T-helper 17 cell (primary cell): ENCODE measurements at regions not wholly inside any gene's neighbourhood (a gene's known extent, or its start where the extent isn't known, plus 50 kb on each side); places are given as distances from the start of the nearest gene placed in this dataset.
"Not testable (repeated sequence)": the region's sequence is repeated elsewhere in the genome, so short reads cannot be mapped to it uniquely, and the experiment has no call there.

ENCODE experiments used
- ATAC-seq: fragments of 150-1000 bp; cut with Tn5 transposase; 2 replicates; pipeline ENCODE4 v1.10.0; 2021; ENCODE audit warnings: mild to moderate bottlenecking, moderate library complexity
- DNase-seq, 3 donors: peaks; one replicate each; pipeline versions ENCODE4 v3.0.0 to v3.0.0-alpha.2; 2020 to 2021
- H3K9me3 ChIP-seq: one replicate; pipeline ENCODE4 v1.7.0; 2013; ENCODE audit warnings: low read length, mild to moderate bottlenecking; ENCODE audit not compliant: control insufficient read depth, poor library complexity, severe bottlenecking
- H3K27ac Mint-ChIP-seq: one replicate; pipeline ENCODE4 v1.8.0; 2022; ENCODE audit warnings: mild to moderate bottlenecking, moderate library complexity, mixed read lengths
- H3K27me3 Mint-ChIP-seq: one replicate; pipeline ENCODE4 v1.8.0; 2022; ENCODE audit warnings: mixed read lengths
- H3K36me3 Mint-ChIP-seq: one replicate; pipeline ENCODE4 v1.8.0; 2022; ENCODE audit warnings: low read depth, mixed read lengths
- H3K4me1 Mint-ChIP-seq: one replicate; pipeline ENCODE4 v1.8.0; 2022; ENCODE audit warnings: mild to moderate bottlenecking, mixed read lengths
- H3K4me3 Mint-ChIP-seq: one replicate; pipeline ENCODE4 v1.8.0; 2022; ENCODE audit warnings: mild to moderate bottlenecking, moderate library complexity, mixed read lengths

GRCh38 chr12:76175946-76176345 lies 91.5 kb upstream of the NAP1L1 start:
- not testable (repeated sequence) for H3K4me1 Mint-ChIP-seq, ATAC-seq, H3K9me3 ChIP-seq, H3K36me3 Mint-ChIP-seq, H3K27ac Mint-ChIP-seq, DNase-seq, H3K4me3 Mint-ChIP-seq
- H3K27me3 Mint-ChIP-seq, result peaks cover 22% of the 10 kb centered on the region

- peaks cover 2% of the 10 kb centered on the region for H3K36me3 Mint-ChIP-seq
- ATAC-seq (no peak), DNase-seq (no peak)
- H3K4me3 Mint-ChIP-seq, result no peak overlapping the region
- no peak overlapping the region for H3K27ac Mint-ChIP-seq
- no peaks in the 10 kb centered on the region for H3K9me3 ChIP-seq
- no peaks in the 10 kb centered on the region for H3K4me1 Mint-ChIP-seq
- H3K27me3 Mint-ChIP-seq, result peaks cover 41% of the 10 kb centered on the region
Measured at GRCh38 chr12:76173756-76174155, 89.3 kb upstream of the NAP1L1 start.

GRCh38 chr12:76158518-76159321 lies 74.2 kb upstream of the NAP1L1 start:
- H3K9me3 ChIP-seq, result no peaks in the 10 kb centered on the region

GRCh38 chr12:76156726-76157125 lies 72.2 kb upstream of the NAP1L1 start:
- Mint-ChIP-seq H3K4me1 (peaks cover 20% of the 10 kb centered on the region), H3K36me3 (peaks cover 4% of the 10 kb centered on the region), H3K4me3 (no peak overlapping the region), H3K27ac (no peak overlapping the region), H3K27me3 (no peaks in the 10 kb centered on the region)
- H3K9me3 ChIP-seq, result no peaks in the 10 kb centered on the region
- DNase-seq, result no peak
- ATAC-seq, result no peak

More at GRCh38 chr12:76158518-76159321, 74.2 kb upstream of the NAP1L1 start:
- peaks cover 14% of the 10 kb centered on the region for H3K4me1 Mint-ChIP-seq
- H3K36me3 Mint-ChIP-seq, result no peaks in the 10 kb centered on the region
- no peaks in the 10 kb centered on the region for H3K27me3 Mint-ChIP-seq
- DNase-seq, result peak in 2 of 3 donors; percentile 19 to 43
- peak; percentile 100 for ATAC-seq
- H3K27ac Mint-ChIP-seq, result peak overlapping the region; percentile 11
- H3K4me3 Mint-ChIP-seq, result peak overlapping the region; percentile 80

GRCh38 chr12:76156314-76156713 lies 71.8 kb upstream of the NAP1L1 start:
- H3K27ac Mint-ChIP-seq, result no peak overlapping the region
- H3K27me3 Mint-ChIP-seq, result no peaks in the 10 kb centered on the region
- no peak for ATAC-seq
- no peak for DNase-seq
- peaks cover 20% of the 10 kb centered on the region for H3K4me1 Mint-ChIP-seq
- no peaks in the 10 kb centered on the region for H3K9me3 ChIP-seq
- no peak overlapping the region for H3K4me3 Mint-ChIP-seq
- peaks cover 4% of the 10 kb centered on the region for H3K36me3 Mint-ChIP-seq

GRCh38 chr12:76155157-76155670 lies 70.7 kb upstream of the NAP1L1 start:
- H3K4me3 Mint-ChIP-seq, result no peak overlapping the region
- no peaks in the 10 kb centered on the region for H3K27me3 Mint-ChIP-seq
- no peak for DNase-seq
- ATAC-seq, result no peak
- peaks cover 20% of the 10 kb centered on the region for H3K4me1 Mint-ChIP-seq
- H3K9me3 ChIP-seq, result no peaks in the 10 kb centered on the region
- H3K27ac Mint-ChIP-seq, result no peak overlapping the region
- H3K36me3 Mint-ChIP-seq, result peaks cover 4% of the 10 kb centered on the region

- no peak for DNase-seq
- no peaks in the 10 kb centered on the region for H3K27me3 Mint-ChIP-seq
- ATAC-seq, result no peak
- no peak overlapping the region for H3K4me3 Mint-ChIP-seq
- no peak overlapping the region for H3K27ac Mint-ChIP-seq
- H3K4me1 Mint-ChIP-seq, result peaks cover 11% of the 10 kb centered on the region
- H3K9me3 ChIP-seq, result no peaks in the 10 kb centered on the region
- peaks cover 4% of the 10 kb centered on the region for H3K36me3 Mint-ChIP-seq
Measured at GRCh38 chr12:76153616-76154015, 69.1 kb upstream of the NAP1L1 start.

- no peaks in the 10 kb centered on the region for H3K27me3 Mint-ChIP-seq
- H3K4me1 Mint-ChIP-seq, result peaks cover 8% of the 10 kb centered on the region
- no peak overlapping the region for H3K4me3 Mint-ChIP-seq
- peaks cover 4% of the 10 kb centered on the region for H3K36me3 Mint-ChIP-seq
- ATAC-seq (no peak), DNase-seq (no peak)
- H3K9me3 ChIP-seq, result no peaks in the 10 kb centered on the region
- H3K27ac Mint-ChIP-seq, result no peak overlapping the region
Measured at GRCh38 chr12:76152181-76152807, 67.8 kb upstream of the NAP1L1 start.

- peak; percentile 46 for ATAC-seq
- peak overlapping the region; percentile 76 for H3K4me3 Mint-ChIP-seq
Measured at GRCh38 chr12:76144245-76144549, 59.7 kb upstream of the NAP1L1 start.

GRCh38 chr12:76143343-76144244 lies 59.1 kb upstream of the NAP1L1 start:
- H3K27me3 Mint-ChIP-seq, result no peaks in the 10 kb centered on the region
- ATAC-seq (peak; percentile 94), DNase-seq (peak in 1 of 3 donors; percentile 6)
- H3K27ac Mint-ChIP-seq, result peak overlapping the region; percentile 89
- no peaks in the 10 kb centered on the region for H3K36me3 Mint-ChIP-seq
- peak overlapping the region; percentile 76 for H3K4me3 Mint-ChIP-seq
- peaks cover 19% of the 10 kb centered on the region for H3K4me1 Mint-ChIP-seq
- H3K9me3 ChIP-seq, result no peaks in the 10 kb centered on the region

More at GRCh38 chr12:76144245-76144549, 59.7 kb upstream of the NAP1L1 start:
- Mint-ChIP-seq H3K27ac (peak overlapping the region; percentile 89), H3K4me1 (peaks cover 19% of the 10 kb centered on the region), H3K27me3 (no peaks in the 10 kb centered on the region), H3K36me3 (no peaks in the 10 kb centered on the region)
- DNase-seq, result peak in 1 of 3 donors; percentile 20
- H3K9me3 ChIP-seq, result no peaks in the 10 kb centered on the region

- Mint-ChIP-seq H3K27me3 (no peaks in the 10 kb centered on the region), H3K27ac (no peak overlapping the region), H3K36me3 (no peaks in the 10 kb centered on the region), H3K4me1 (peaks cover 19% of the 10 kb centered on the region), H3K4me3 (no peak overlapping the region)
- ATAC-seq (no peak), DNase-seq (no peak)
- H3K9me3 ChIP-seq, result no peaks in the 10 kb centered on the region
Measured at GRCh38 chr12:76142305-76142704, 57.8 kb upstream of the NAP1L1 start.

- H3K27me3 Mint-ChIP-seq, result no peaks in the 10 kb centered on the region
- no peaks in the 10 kb centered on the region for H3K36me3 Mint-ChIP-seq
- no peak overlapping the region for H3K27ac Mint-ChIP-seq
- H3K4me3 Mint-ChIP-seq, result no peak overlapping the region
- no peak for ATAC-seq
- H3K4me1 Mint-ChIP-seq, result peaks cover 9% of the 10 kb centered on the region
- no peak for DNase-seq
- H3K9me3 ChIP-seq, result no peaks in the 10 kb centered on the region
Measured at GRCh38 chr12:76138656-76139055, 54.2 kb upstream of the NAP1L1 start.

GRCh38 chr12:76137606-76138005 lies 53.1 kb upstream of the NAP1L1 start:
- H3K9me3 ChIP-seq, result no peaks in the 10 kb centered on the region
- no peak for ATAC-seq
- Mint-ChIP-seq H3K4me1 (peaks cover 2% of the 10 kb centered on the region), H3K27me3 (no peaks in the 10 kb centered on the region), H3K4me3 (no peak overlapping the region), H3K27ac (no peak overlapping the region), H3K36me3 (no peaks in the 10 kb centered on the region)
- no peak for DNase-seq
